Caco-2 (cell line): ENCODE measurements at regions not wholly inside any gene's neighbourhood (a gene's known extent, or its start where the extent isn't known, plus 50 kb on each side); places are given as distances from the start of the nearest gene placed in this dataset.
A peak's percentile ranks its signal among the peaks of the same experiment; 100 is the strongest.
"Not testable (repeated sequence)": the region's sequence is repeated elsewhere in the genome, so short reads cannot be mapped to it uniquely, and the experiment has no call there.

ENCODE experiments used
- BruUV-seq: library from RNA; stranded (reverse); fragments of 400-500 nt; replicated peaks from 2 replicates; lab custom pipeline; 2021; lab: Mats Ljungman, UMichigan
- CTCF ChIA-PET: fragments of 300-600 bp; sonication (Branson Sonifier 250); formaldehyde crosslinking; loops from one replicate; lab custom pipeline; 2022; ENCODE audit warnings: antibody characterized with exemption; lab: Charles Lee
- POLR2A ChIA-PET: fragments of 300-600 bp; sonication (Branson Sonifier 250); formaldehyde crosslinking; loops from one replicate; lab custom pipeline; 2022; ENCODE audit warnings: antibody characterized with exemption; lab: Charles Lee
- DNase-seq, 2 experiments: peaks; one replicate each; pipeline versions ENCODE4 v3.0.0 to v3.0.0-alpha.2; 2020 to 2022
- H3K27me3 ChIP-seq: replicated peaks from 2 replicates; pipeline ENCODE4 v1.6.0; 2011; ENCODE audit warnings: low read length; ENCODE audit not compliant: control insufficient read depth, insufficient read depth
- H3K36me3 ChIP-seq: 2 replicates; pipeline ENCODE4 v1.5.1; 2011; ENCODE audit warnings: low read length; ENCODE audit not compliant: control insufficient read depth, insufficient read depth
- H3K4me1 ChIP-seq: fragments of 250-450 bp; sonication (Bioruptor Pico); 2 replicates; pipeline ENCODE4 v1.5.1; 2020; ENCODE audit warnings: mild to moderate bottlenecking
- H3K4me3 ChIP-seq: 2 replicates; pipeline ENCODE4 v1.5.1; 2011; ENCODE audit warnings: low read depth, mild to moderate bottlenecking, control low read depth, low read length
- H3K9me3 ChIP-seq: fragments of 250-450 bp; sonication (Bioruptor Pico); 2 replicates; pipeline ENCODE4 v1.5.1; 2020; ENCODE audit warnings: mild to moderate bottlenecking, moderate library complexity
- H3K27ac Mint-ChIP-seq: one replicate; pipeline ENCODE4 v1.8.0; 2022; ENCODE audit warnings: mixed read lengths; ENCODE audit not compliant: unreplicated experiment
- H3K27me3 Mint-ChIP-seq: one replicate; pipeline ENCODE4 v1.8.0; 2022; ENCODE audit warnings: mixed read lengths; ENCODE audit not compliant: insufficient read depth, unreplicated experiment
- H3K36me3 Mint-ChIP-seq: one replicate; pipeline ENCODE4 v1.8.0; 2022; ENCODE audit warnings: mild to moderate bottlenecking, mixed read lengths; ENCODE audit not compliant: insufficient read depth, unreplicated experiment
- H3K4me1 Mint-ChIP-seq: one replicate; pipeline ENCODE4 v1.8.0; 2022; ENCODE audit warnings: low read depth, mixed read lengths; ENCODE audit not compliant: unreplicated experiment
- H3K4me3 Mint-ChIP-seq: one replicate; pipeline ENCODE4 v1.8.0; 2022; ENCODE audit warnings: mild to moderate bottlenecking, moderate library complexity, mixed read lengths; ENCODE audit not compliant: unreplicated experiment
- H3K9me3 Mint-ChIP-seq: one replicate; pipeline ENCODE4 v1.8.0; 2022; ENCODE audit warnings: mixed read lengths; ENCODE audit not compliant: unreplicated experiment
- intact Hi-C: fragments of 100-400 bp; cut with micrococcal nuclease; formaldehyde crosslinking; loops from one replicate; pipeline ENCODE4 v1.10.0; 2022; ENCODE audit not compliant: unreplicated experiment
- TF ChIP-seq, protein P1 (sequence below), 2 experiments: fragments of 200-600 bp in 1 of 2; IDR thresholded peaks; 1 replicate in 1 of 2; 2 replicates in 1 of 2; pipeline versions ENCODE4 v1.5.1 to v1.8.0; 2011 to 2022; ENCODE audit warnings: antibody characterized with exemption in 1 of 2, control low read depth in 1 of 2, inconsistent platforms in 1 of 2, low read depth in 1 of 2, low read length in 1 of 2, mild to moderate bottlenecking in 1 of 2, moderate library complexity in 1 of 2; ENCODE audit not compliant: insufficient read depth in 1 of 2, severe bottlenecking in 1 of 2, unreplicated experiment in 1 of 2

DNA sequence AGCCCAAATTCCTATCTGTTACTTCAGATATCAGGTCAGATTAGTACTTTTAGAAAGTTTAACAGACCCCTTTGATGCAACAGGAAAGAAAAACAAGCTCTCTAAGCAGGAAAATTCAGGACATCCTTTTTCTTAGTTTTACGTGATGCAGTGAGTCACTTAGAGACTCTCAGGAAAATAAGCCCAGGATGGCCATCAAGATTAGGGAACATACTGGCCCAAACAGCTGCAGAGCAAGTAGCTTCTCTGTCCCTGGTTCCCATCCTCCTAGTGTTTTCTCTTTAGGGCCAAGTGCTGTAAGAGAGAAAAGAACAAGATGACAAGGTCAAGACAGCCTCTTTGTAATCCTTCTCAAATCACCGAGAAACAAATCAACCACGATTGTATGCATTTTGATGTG lies 219.1 kb downstream of the ZNF674 start:
- no peaks in the 10 kb centered on the region for H3K27me3 Mint-ChIP-seq
- no peak for DNase-seq
- ChIA-PET POLR2A (interaction anchor here (0.6 kb wide), 1 partner anchor 557 kb away, joined by 7 read pairs; no protein-coding TSS in a partner anchor), CTCF (interaction anchor here (2.0 kb wide), 1 partner anchor 50 kb away, joined by 6 read pairs; no protein-coding TSS in a partner anchor)
- Histone ChIP-seq H3K36me3 (no peaks in the 10 kb centered on the region), H3K4me1 (peaks cover 62% of the 10 kb centered on the region), H3K27me3 (no peaks in the 10 kb centered on the region), H3K4me3 (no peak overlapping the region), H3K9me3 (no peaks in the 10 kb centered on the region)
- no peaks in the 10 kb centered on the region for H3K9me3 Mint-ChIP-seq
- peaks cover 21% of the 10 kb centered on the region for H3K4me1 Mint-ChIP-seq
- peaks cover 23% of the 10 kb centered on the region for H3K36me3 Mint-ChIP-seq
- TF ChIP-seq, protein P1, sequence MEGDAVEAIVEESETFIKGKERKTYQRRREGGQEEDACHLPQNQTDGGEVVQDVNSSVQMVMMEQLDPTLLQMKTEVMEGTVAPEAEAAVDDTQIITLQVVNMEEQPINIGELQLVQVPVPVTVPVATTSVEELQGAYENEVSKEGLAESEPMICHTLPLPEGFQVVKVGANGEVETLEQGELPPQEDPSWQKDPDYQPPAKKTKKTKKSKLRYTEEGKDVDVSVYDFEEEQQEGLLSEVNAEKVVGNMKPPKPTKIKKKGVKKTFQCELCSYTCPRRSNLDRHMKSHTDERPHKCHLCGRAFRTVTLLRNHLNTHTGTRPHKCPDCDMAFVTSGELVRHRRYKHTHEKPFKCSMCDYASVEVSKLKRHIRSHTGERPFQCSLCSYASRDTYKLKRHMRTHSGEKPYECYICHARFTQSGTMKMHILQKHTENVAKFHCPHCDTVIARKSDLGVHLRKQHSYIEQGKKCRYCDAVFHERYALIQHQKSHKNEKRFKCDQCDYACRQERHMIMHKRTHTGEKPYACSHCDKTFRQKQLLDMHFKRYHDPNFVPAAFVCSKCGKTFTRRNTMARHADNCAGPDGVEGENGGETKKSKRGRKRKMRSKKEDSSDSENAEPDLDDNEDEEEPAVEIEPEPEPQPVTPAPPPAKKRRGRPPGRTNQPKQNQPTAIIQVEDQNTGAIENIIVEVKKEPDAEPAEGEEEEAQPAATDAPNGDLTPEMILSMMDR (IDR thresholded peaks at IDR 0.05; ENCODE audit: insufficient read depth in 1 of 2, low read depth in 1 of 2, low read length in 1 of 2, severe bottlenecking in 1 of 2, unreplicated experiment in 1 of 2) = no peak
- peak overlapping the region; percentile 77 for H3K4me3 Mint-ChIP-seq
- intact Hi-C loops = no loop called here
- BruUV-seq = no TSS peak
- H3K27ac Mint-ChIP-seq = peak overlapping the region; percentile 99

DNA sequence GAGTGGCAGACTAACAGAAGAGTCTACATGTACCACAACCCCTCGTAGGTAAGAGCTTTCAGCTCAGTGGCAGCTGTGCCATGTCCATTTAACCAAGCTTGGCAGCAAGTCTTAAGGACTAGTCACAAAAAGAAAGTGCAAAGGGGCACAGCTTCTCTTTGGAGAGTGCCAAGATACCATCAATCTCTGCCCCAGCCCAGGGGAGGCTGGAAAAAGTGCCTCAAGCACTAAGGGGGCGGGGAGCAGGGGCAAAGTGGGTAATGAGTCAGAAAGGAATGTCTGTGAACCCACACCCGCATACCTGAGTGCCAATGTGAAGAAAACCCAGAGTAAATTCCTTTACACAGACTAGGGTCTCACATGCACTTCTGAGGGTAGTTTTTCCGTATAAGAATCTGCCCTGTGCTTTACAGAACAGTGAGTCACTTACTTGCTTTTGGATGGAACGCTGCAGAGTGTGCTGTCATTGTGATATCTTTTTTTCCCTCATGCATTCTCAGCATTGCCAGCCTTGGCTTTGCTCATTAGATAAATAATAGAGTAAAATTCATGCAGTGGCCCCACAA lies 219.8 kb downstream of the ZNF674 start:
- ChIA-PET CTCF (no interaction called here), POLR2A (no interaction called here)

DNA sequence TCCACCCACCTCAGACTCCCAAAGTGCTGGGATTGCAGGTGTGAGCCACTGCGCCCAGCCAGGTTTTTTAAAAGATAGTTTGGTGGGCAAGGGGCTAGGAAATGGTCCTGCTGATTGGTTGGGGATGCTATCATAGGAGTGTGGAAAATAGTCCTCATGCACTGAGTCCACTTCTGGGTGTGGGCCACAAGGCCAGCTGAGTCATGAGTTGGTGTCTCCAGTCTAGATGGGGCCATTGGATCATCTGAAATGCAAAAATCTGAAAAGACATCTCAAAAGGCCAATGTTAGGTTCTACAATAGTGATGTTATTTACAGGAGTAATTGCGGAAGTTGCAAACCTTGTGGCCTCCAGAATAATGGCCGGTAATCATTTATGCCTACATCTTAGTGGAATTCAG lies 221.1 kb downstream of the ZNF674 start:
- no TSS peak for BruUV-seq
- Histone ChIP-seq H3K27me3 (no peaks in the 10 kb centered on the region), H3K4me1 (peaks cover 72% of the 10 kb centered on the region), H3K4me3 (no peak overlapping the region), H3K9me3 (no peaks in the 10 kb centered on the region), H3K36me3 (no peaks in the 10 kb centered on the region)
- TF ChIP-seq, protein P1 (IDR thresholded peaks at IDR 0.05; ENCODE audit: insufficient read depth in 1 of 2, low read depth in 1 of 2, low read length in 1 of 2, severe bottlenecking in 1 of 2, unreplicated experiment in 1 of 2) = no peak
- CTCF ChIA-PET = no interaction called here
- Mint-ChIP-seq H3K27me3 (no peaks in the 10 kb centered on the region), H3K27ac (no peak overlapping the region), H3K4me3 (no peak overlapping the region), H3K9me3 (no peaks in the 10 kb centered on the region), H3K36me3 (peaks cover 29% of the 10 kb centered on the region), H3K4me1 (peaks cover 21% of the 10 kb centered on the region)
- POLR2A ChIA-PET = no interaction called here
- DNase-seq = no peak
- intact Hi-C loops = loop anchor here (5.0 kb wide), 1 partner anchor 472 kb away; no protein-coding TSS in a partner anchor

More for the DNA sequence above, 219.8 kb downstream of the ZNF674 start:
- H3K4me1 Mint-ChIP-seq = peaks cover 21% of the 10 kb centered on the region
- intact Hi-C loops = no loop called here
- peak overlapping the region; percentile 99 for H3K27ac Mint-ChIP-seq
- Histone ChIP-seq H3K36me3 (no peaks in the 10 kb centered on the region), H3K4me3 (no peak overlapping the region), H3K27me3 (no peaks in the 10 kb centered on the region), H3K9me3 (no peaks in the 10 kb centered on the region), H3K4me1 (peaks cover 69% of the 10 kb centered on the region)
- no TSS peak for BruUV-seq
- no peaks in the 10 kb centered on the region for H3K27me3 Mint-ChIP-seq
- H3K4me3 Mint-ChIP-seq = peak overlapping the region; percentile 77
- H3K9me3 Mint-ChIP-seq = no peaks in the 10 kb centered on the region
- peaks cover 25% of the 10 kb centered on the region for H3K36me3 Mint-ChIP-seq
- peak; percentile 36 to 71 for DNase-seq
- TF ChIP-seq, protein P1 (IDR thresholded peaks at IDR 0.05; ENCODE audit: insufficient read depth in 1 of 2, low read depth in 1 of 2, low read length in 1 of 2, severe bottlenecking in 1 of 2, unreplicated experiment in 1 of 2) = no peak

DNA sequence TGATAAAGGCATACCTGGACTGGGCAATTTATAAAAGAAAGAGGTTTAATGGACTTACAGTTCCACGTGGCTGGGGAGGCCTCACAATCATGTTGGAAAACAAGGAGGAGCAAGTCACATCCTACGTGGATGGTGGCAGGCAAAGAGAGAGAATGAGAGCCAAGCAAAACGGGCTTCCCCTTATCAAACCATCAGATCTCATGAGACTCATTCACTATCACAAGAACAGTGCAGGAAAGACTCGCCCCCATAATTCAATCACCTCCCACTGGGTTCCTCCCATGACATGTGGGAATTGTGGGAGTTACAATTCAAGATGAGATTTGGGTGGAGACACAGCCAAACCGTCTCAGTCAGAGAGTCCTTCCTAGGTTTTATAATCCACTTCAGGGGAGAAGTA lies 222.3 kb downstream of the ZNF674 start:
- Mint-ChIP-seq H3K4me3 (peak overlapping the region; percentile 64), H3K4me1 (peaks cover 21% of the 10 kb centered on the region), H3K27ac (peak overlapping the region; percentile 76), H3K36me3 (peaks cover 35% of the 10 kb centered on the region)
- DNase-seq = peak in 1 of 2 experiments; percentile 44
- POLR2A ChIA-PET, H3K9me3 ChIP-seq, H3K4me3 ChIP-seq, H3K27me3 ChIP-seq, CTCF ChIA-PET, BruUV-seq, H3K9me3 Mint-ChIP-seq, H3K27me3 Mint-ChIP-seq, H3K36me3 ChIP-seq: not testable (repeated sequence)
- intact Hi-C loops = loop anchor here (5.0 kb wide), 1 partner anchor 471 kb away; no protein-coding TSS in a partner anchor
- H3K4me1 ChIP-seq = peaks cover 72% of the 10 kb centered on the region
